ENCODE measurements at regions not wholly inside any gene's neighbourhood (a gene's known extent, or its start where the extent isn't known, plus 50 kb on each side); places are given as distances from the start of the nearest gene placed in this dataset.

DNA sequence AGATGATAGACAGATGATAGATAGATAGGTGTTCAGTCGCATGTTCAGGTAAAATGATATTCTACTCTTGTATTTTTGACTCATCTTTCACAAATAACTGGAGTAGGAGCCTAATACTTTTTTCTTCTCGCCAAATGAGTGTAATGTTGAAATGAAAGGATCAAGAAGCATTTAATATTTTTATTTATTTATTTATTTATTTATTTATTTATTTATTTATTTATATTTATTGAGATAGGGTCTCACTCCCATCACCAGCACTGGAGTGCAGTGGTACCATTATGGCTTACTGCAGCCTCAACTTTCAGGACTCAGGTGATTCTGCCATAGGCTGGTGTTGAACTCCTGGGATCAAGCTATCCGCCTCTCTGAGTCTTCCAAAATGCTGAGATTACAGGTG is 298.8 kb downstream of the KCNC2 start:
- FAIRE-seq = no peak
- no peak overlapping the region for H3K4me3 ChIP-seq (ENCODE audit: low read depth, low read length)
- no peaks in the 10 kb centered on the region for H3K36me3 ChIP-seq (ENCODE audit: control insufficient read depth, insufficient read depth, low read length)
- no peak for DNase-seq (ENCODE audit: low read depth)
- TF ChIP-seq, protein P1, sequence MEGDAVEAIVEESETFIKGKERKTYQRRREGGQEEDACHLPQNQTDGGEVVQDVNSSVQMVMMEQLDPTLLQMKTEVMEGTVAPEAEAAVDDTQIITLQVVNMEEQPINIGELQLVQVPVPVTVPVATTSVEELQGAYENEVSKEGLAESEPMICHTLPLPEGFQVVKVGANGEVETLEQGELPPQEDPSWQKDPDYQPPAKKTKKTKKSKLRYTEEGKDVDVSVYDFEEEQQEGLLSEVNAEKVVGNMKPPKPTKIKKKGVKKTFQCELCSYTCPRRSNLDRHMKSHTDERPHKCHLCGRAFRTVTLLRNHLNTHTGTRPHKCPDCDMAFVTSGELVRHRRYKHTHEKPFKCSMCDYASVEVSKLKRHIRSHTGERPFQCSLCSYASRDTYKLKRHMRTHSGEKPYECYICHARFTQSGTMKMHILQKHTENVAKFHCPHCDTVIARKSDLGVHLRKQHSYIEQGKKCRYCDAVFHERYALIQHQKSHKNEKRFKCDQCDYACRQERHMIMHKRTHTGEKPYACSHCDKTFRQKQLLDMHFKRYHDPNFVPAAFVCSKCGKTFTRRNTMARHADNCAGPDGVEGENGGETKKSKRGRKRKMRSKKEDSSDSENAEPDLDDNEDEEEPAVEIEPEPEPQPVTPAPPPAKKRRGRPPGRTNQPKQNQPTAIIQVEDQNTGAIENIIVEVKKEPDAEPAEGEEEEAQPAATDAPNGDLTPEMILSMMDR (IDR thresholded peaks at IDR 0.05; ENCODE audit: insufficient read depth, low read length, severe bottlenecking) = no peak
- no peaks in the 10 kb centered on the region for H3K27me3 ChIP-seq (ENCODE audit: control insufficient read depth, insufficient read depth, low read length)

DNA sequence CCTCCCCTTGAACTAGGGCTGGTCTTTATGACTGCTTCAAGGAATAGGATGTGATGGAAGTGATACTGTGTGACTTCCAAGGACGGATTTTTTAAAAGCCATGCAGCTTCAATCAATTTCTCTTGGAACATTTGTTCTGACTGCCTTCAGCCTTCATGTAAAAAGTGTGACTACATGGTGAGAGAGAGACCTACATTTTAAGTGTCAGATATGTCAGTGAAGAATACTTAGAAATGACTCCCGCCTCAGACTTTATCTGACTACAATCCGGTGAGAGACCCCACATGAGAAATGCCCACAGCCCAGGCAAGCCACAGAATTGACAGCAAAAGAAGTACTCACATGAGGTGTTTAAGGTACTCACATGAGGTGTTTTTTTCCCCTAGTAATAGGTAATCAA is 295.3 kb downstream of the KCNC2 start:
- DNase-seq (ENCODE audit: low read depth) = no peak
- no peak for FAIRE-seq

DNA sequence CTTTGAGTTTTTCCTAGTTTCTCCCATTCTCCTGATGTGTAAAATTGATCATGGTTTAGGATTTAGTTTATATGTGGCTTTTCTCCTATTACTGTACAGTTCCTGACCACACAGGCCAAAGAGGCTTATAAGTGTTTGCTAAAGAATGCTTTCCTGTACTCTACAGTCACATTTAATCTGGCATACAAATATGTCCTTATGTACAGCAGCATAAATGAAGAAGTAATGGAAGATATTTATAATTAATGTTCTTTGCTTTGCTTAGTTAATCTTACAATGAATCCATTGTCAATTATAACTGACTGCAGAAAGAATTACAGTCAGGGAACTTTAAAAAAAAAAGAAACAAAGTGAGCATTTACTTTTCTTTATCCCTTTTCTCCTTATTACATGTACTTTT is 293.9 kb downstream of the KCNC2 start:
- no peaks in the 10 kb centered on the region for H3K27me3 ChIP-seq (ENCODE audit: control insufficient read depth, insufficient read depth, low read length)
- TF ChIP-seq, protein P1 (IDR thresholded peaks at IDR 0.05; ENCODE audit: insufficient read depth, low read length, severe bottlenecking) = no peak
- H3K4me3 ChIP-seq (ENCODE audit: low read depth, low read length) = no peak overlapping the region
- no peaks in the 10 kb centered on the region for H3K36me3 ChIP-seq (ENCODE audit: control insufficient read depth, insufficient read depth, low read length)
- no peak for FAIRE-seq
- no peak for DNase-seq (ENCODE audit: low read depth)

More for the DNA sequence above, 295.3 kb downstream of the KCNC2 start:
- H3K36me3 ChIP-seq (ENCODE audit: control insufficient read depth, insufficient read depth, low read length) = no peaks in the 10 kb centered on the region
- no peak overlapping the region for H3K4me3 ChIP-seq (ENCODE audit: low read depth, low read length)
- no peaks in the 10 kb centered on the region for H3K27me3 ChIP-seq (ENCODE audit: control insufficient read depth, insufficient read depth, low read length)
- TF ChIP-seq, protein P1 (IDR thresholded peaks at IDR 0.05; ENCODE audit: insufficient read depth, low read length, severe bottlenecking) = no peak

DNA sequence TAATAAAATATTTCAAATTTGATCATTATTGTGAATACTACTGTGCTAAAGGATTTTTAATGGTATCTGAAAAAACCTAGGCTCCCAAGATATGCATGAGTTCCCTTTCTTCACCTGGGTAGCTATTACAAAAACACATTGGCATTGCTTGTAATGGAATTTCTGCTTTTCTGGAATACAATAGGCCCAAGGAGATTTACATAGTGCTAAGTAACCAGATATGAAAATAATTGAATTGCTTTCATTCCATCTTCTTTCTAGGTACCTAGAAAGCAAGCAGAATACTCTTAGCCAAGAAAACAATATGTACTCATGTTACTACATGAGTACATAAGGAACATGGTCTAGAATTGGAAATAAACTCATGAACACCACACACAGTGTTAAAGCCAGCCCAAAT is 291.9 kb downstream of the KCNC2 start:
- no peak for DNase-seq (ENCODE audit: low read depth)
- H3K4me3 ChIP-seq (ENCODE audit: low read depth, low read length) = no peak overlapping the region
- TF ChIP-seq, protein P1 (IDR thresholded peaks at IDR 0.05; ENCODE audit: insufficient read depth, low read length, severe bottlenecking) = no peak
- no peak for FAIRE-seq
- H3K36me3 ChIP-seq (ENCODE audit: control insufficient read depth, insufficient read depth, low read length) = no peaks in the 10 kb centered on the region
- H3K27me3 ChIP-seq (ENCODE audit: control insufficient read depth, insufficient read depth, low read length) = no peaks in the 10 kb centered on the region

DNA sequence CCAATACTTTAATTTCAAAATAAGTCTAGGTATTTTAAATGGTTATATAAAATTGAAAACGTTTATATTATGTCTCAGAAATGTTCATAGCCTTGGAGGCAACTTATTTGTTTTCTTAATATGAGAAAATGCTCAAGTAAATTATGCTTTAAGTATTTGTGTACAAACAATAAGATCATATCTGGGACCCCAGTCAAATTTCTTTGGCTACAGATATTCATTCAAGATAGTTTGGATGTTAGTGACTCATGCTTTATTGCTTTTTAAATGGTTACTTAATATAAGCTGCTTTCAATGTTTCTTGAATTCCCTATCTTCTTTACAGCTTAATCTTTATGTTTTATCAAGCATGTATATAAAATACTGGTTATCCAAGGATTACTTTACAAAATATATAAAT is 291.3 kb downstream of the KCNC2 start:
- TF ChIP-seq, protein P1 (IDR thresholded peaks at IDR 0.05; ENCODE audit: insufficient read depth, low read length, severe bottlenecking) = no peak
- no peaks in the 10 kb centered on the region for H3K27me3 ChIP-seq (ENCODE audit: control insufficient read depth, insufficient read depth, low read length)
- no peaks in the 10 kb centered on the region for H3K36me3 ChIP-seq (ENCODE audit: control insufficient read depth, insufficient read depth, low read length)
- no peak overlapping the region for H3K4me3 ChIP-seq (ENCODE audit: low read depth, low read length)
- no peak for DNase-seq (ENCODE audit: low read depth)
- no peak for FAIRE-seq

DNA sequence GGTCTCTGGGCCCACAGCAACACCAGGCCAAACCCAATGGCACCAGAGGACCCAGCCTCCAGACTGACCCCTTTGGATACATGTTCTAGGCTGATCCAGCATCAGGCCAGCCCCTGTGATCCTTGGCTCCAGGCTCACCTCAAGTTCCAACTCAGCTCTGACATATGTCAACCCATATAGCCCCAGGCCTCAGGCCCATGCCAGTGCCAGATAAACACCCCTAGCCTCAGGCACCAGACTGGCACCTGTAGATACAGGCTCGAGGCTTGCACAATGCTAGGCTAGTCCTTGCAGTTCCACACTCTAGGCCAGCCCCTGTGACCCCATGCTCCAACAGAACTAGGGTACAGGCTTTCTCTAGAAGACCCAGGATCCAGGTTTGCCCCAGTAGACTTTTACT is 287.5 kb downstream of the KCNC2 start:
- Histone ChIP-seq H3K27me3 (ENCODE audit: control insufficient read depth, insufficient read depth, low read length) (no peaks in the 10 kb centered on the region), H3K4me3 (ENCODE audit: low read depth, low read length) (no peak overlapping the region), H3K36me3 (ENCODE audit: control insufficient read depth, insufficient read depth, low read length) (no peaks in the 10 kb centered on the region)
- DNase-seq (ENCODE audit: low read depth) (no peak), FAIRE-seq (peak; percentile 77)
- TF ChIP-seq, protein P1 (IDR thresholded peaks at IDR 0.05; ENCODE audit: insufficient read depth, low read length, severe bottlenecking) = no peak

All from bronchial epithelial cell (primary cell).